HepG2 (cell line): ENCODE measurements at regions not wholly inside any gene's neighbourhood (a gene's known extent, or its start where the extent isn't known, plus 50 kb on each side); places are given as distances from the start of the nearest gene placed in this dataset.

ENCODE experiments used
- ATAC-seq: fragments of 200-7000 bp; cut with Tn5 transposase; 3 replicates; pipeline ENCODE4 v1.9.1; 2020; ENCODE audit warnings: mild to moderate bottlenecking, moderate library complexity
- BruUV-seq: library from RNA; stranded (reverse); fragments of 400-500 nt; replicated peaks from 2 replicates; lab custom pipeline; 2021; lab: Mats Ljungman, UMichigan
- CTCF ChIA-PET: fragments of 300-600 bp; formaldehyde crosslinking; extraction: SDS; loops from one replicate; lab custom pipeline; 2021; ENCODE audit warnings: low total read pairs, inconsistent platforms, low intra/inter-chr PET ratio; lab: Yijun Ruan, JAX
- POLR2A ChIA-PET: fragments of 350-600 bp; sonication (Branson Sonifier 250); formaldehyde crosslinking; loops from one replicate; lab custom pipeline; 2020; ENCODE audit warnings: antibody characterized with exemption, inconsistent platforms; lab: Yijun Ruan, JAX
- DNase-seq: peaks from one replicate; pipeline ENCODE4 v3.0.0-alpha.2; 2015; ENCODE audit warnings: low spot score
- FAIRE-seq: peaks from 3 replicates; lab custom pipeline; 2011; peaks lifted over from hg19 to GRCh38; lab: Jason Lieb, UNC
- H2AFZ ChIP-seq: one replicate; pipeline ENCODE4 v1.6.1; 2011; ENCODE audit warnings: low read length, inconsistent platforms
- H3K27ac ChIP-seq: fragments of 300-600 bp; 3 replicates; pipeline ENCODE4 v1.8.0; 2011; ENCODE audit warnings: mixed run types, mild to moderate bottlenecking, mixed read lengths, low read length, inconsistent platforms; ENCODE audit not compliant: insufficient read depth; ENCODE audit errors: extremely low read length
- H3K27me3 ChIP-seq, 2 experiments: fragments of 200-600 bp in 1 of 2; 2 replicates in 1 of 2; 3 replicates in 1 of 2; pipeline versions ENCODE4 v1.6.0 to v1.8.0; 2011; ENCODE audit warnings: low read length in 2 of 2, mild to moderate bottlenecking in 2 of 2, moderate library complexity in 2 of 2, inconsistent platforms in 1 of 2; ENCODE audit not compliant: insufficient read depth in 2 of 2, control insufficient read depth in 1 of 2
- H3K36me3 ChIP-seq, 2 experiments: fragments of 200-600 bp in 1 of 2; replicated peaks in 1 of 2; 2 replicates in 1 of 2; 3 replicates in 1 of 2; pipeline versions ENCODE4 v1.5.1 to v1.8.0; 2011; ENCODE audit warnings: low read length in 2 of 2, inconsistent platforms in 1 of 2; ENCODE audit not compliant: insufficient read depth in 2 of 2, control insufficient read depth in 1 of 2
- H3K4me1 ChIP-seq: 2 replicates; pipeline ENCODE4 v1.5.1; 2012; ENCODE audit warnings: low read length, inconsistent platforms; ENCODE audit not compliant: insufficient read depth
- H3K4me2 ChIP-seq: 2 replicates; pipeline ENCODE4 v1.6.0; 2011; ENCODE audit warnings: low read depth, low read length, inconsistent platforms
- H3K4me3 ChIP-seq, 3 experiments: fragments of 200-600 bp in 1 of 3; sonication (generic), shearing (Covaris generic) in 1 of 3; replicated peaks in 1 of 3; 2 replicates each; pipeline ENCODE4 v1.5.1; 2011 to 2016; ENCODE audit warnings: low read length in 3 of 3, inconsistent platforms in 2 of 3, low read depth in 2 of 3, mild to moderate bottlenecking in 2 of 3, control low read depth in 1 of 3, mixed read lengths in 1 of 3; ENCODE audit not compliant: insufficient read depth in 1 of 3
- H3K79me2 ChIP-seq: one replicate; pipeline ENCODE4 v1.6.1; 2011; ENCODE audit warnings: low read length, inconsistent platforms; ENCODE audit not compliant: insufficient read depth
- H3K9ac ChIP-seq: 2 replicates; pipeline ENCODE4 v1.6.0; 2011; ENCODE audit warnings: mild to moderate bottlenecking, low read depth, low read length, inconsistent platforms; ENCODE audit not compliant: insufficient read depth
- H3K9me3 ChIP-seq: 2 replicates; pipeline ENCODE4 v1.5.1; 2012; ENCODE audit warnings: mild to moderate bottlenecking, low read length
- H4K20me1 ChIP-seq: 2 replicates; pipeline ENCODE4 v1.6.0; 2011; ENCODE audit warnings: inconsistent platforms, mild to moderate bottlenecking, low read length, moderate library complexity; ENCODE audit not compliant: insufficient read depth
- CEBPB ChIP-seq: IDR thresholded peaks from 2 replicates; pipeline ENCODE4 v1.6.1; 2011; ENCODE audit warnings: low read depth, low read length, improper control_type of control experiment, borderline replicate concordance
- FOSL2 ChIP-seq: sonication (generic); formaldehyde crosslinking; IDR thresholded peaks from 2 replicates; pipeline ENCODE4 v1.4.0; 2020; ENCODE audit warnings: missing genetic modification reagents
- KLF11 ChIP-seq: IDR thresholded peaks from 2 replicates; pipeline ENCODE4 v1.6.1; 2016; ENCODE audit warnings: missing compliant biosample characterization
- MIER2 ChIP-seq: IDR thresholded peaks from 2 replicates; pipeline ENCODE4 v1.6.1; 2016; ENCODE audit warnings: missing biosample characterization, missing genetic modification reagents
- PHF20 ChIP-seq: sonication (generic); formaldehyde crosslinking; IDR thresholded peaks from 2 replicates; pipeline ENCODE4 v1.5.0; 2020; ENCODE audit warnings: mild to moderate bottlenecking, missing genetic modification reagents
- PITX1 ChIP-seq: sonication (generic); formaldehyde crosslinking; IDR thresholded peaks from 2 replicates; pipeline ENCODE4 v1.5.1; 2020; ENCODE audit warnings: mild to moderate bottlenecking, missing genetic modification reagents
- PLRG1 ChIP-seq: fragments of 450-650 bp; conservative IDR thresholded peaks from 2 replicates; pipeline ENCODE4 v1.6.1; 2016
- RBAK ChIP-seq: sonication (generic); formaldehyde crosslinking; IDR thresholded peaks from 2 replicates; pipeline ENCODE4 v1.5.1; 2020; ENCODE audit warnings: mild to moderate bottlenecking, missing genetic modification reagents
- RXRA ChIP-seq: sonication (generic); formaldehyde crosslinking; IDR thresholded peaks from 2 replicates; pipeline ENCODE4 v1.5.1; 2020; ENCODE audit warnings: missing genetic modification reagents
- SALL1 ChIP-seq: sonication (generic); formaldehyde crosslinking; IDR thresholded peaks from 2 replicates; pipeline ENCODE4 v1.8.0; 2022; ENCODE audit warnings: mild to moderate bottlenecking, missing genetic modification reagents
- TOPORS ChIP-seq: sonication (generic); formaldehyde crosslinking; IDR thresholded peaks from 2 replicates; pipeline ENCODE4 v1.8.0; 2023; ENCODE audit warnings: mild to moderate bottlenecking, missing genetic modification reagents
- U2AF1 ChIP-seq: fragments of 200-400 bp; formaldehyde crosslinking; optimal IDR thresholded peaks from 2 replicates; pipeline ENCODE3; 2017; ENCODE audit warnings: mild to moderate bottlenecking, low read depth, low read length
- ZFP36 ChIP-seq: fragments of 150-350 bp; IDR thresholded peaks from 2 replicates; pipeline ENCODE4 v1.6.1; 2018; ENCODE audit warnings: borderline replicate concordance, low read length, low read depth; ENCODE audit not compliant: partially characterized antibody
- ZMYM3 ChIP-seq: sonication (generic); formaldehyde crosslinking; IDR thresholded peaks from 2 replicates; pipeline ENCODE4 v1.5.1; 2020; ENCODE audit warnings: mild to moderate bottlenecking, missing genetic modification reagents
- ZNF530 ChIP-seq: sonication (generic); formaldehyde crosslinking; IDR thresholded peaks from 2 replicates; pipeline ENCODE4 v1.5.0; 2020; ENCODE audit warnings: low read depth, mild to moderate bottlenecking, missing genetic modification reagents
- ZNF563 ChIP-seq: sonication (generic); formaldehyde crosslinking; IDR thresholded peaks from 2 replicates; pipeline ENCODE4 v1.8.0; 2022; ENCODE audit warnings: mild to moderate bottlenecking, moderate library complexity, missing genetic modification reagents
- ZNF747 ChIP-seq: sonication (generic); formaldehyde crosslinking; IDR thresholded peaks from 2 replicates; pipeline ENCODE4 v1.8.1; 2023; ENCODE audit warnings: missing genetic modification reagents, mild to moderate bottlenecking, borderline replicate concordance
- WGBS: methylation state at CpG from one replicate; pipeline ENCODE4 v1.1.6; 2017; ENCODE audit warnings: low lambda C conversion rate; 5-methylcytosine and 5-hydroxymethylcytosine counted together
- in situ Hi-C: cut with HindIII; loops from 2 replicates; pipeline ENCODE4 v1.10.0; 2017; ENCODE audit warnings: low pct_unique_long_range_greater_than_20kb; ENCODE audit not compliant: extremely low pct_ligation_motif_present
- intact Hi-C: fragments of 100-400 bp; cut with micrococcal nuclease; formaldehyde crosslinking; loops from one replicate; pipeline ENCODE4 v1.10.0; 2022; ENCODE audit not compliant: unreplicated experiment
- TF ChIP-seq, protein P1 (sequence below), 2 experiments: IDR thresholded peaks; 2 replicates each; pipeline ENCODE4 v1.6.1; 2011 to 2012; ENCODE audit warnings: low read length in 2 of 2, borderline replicate concordance in 1 of 2, low read depth in 1 of 2, mild to moderate bottlenecking in 1 of 2, moderate library complexity in 1 of 2
- TF ChIP-seq, protein P2 (sequence below): sonication (generic); formaldehyde crosslinking; IDR thresholded peaks from 2 replicates; pipeline ENCODE4 v1.4.0; 2020; ENCODE audit warnings: missing genetic modification reagents, borderline replicate concordance
- TF ChIP-seq, protein P3 (sequence below): IDR thresholded peaks from 2 replicates; pipeline ENCODE4 v1.6.1; 2012; ENCODE audit warnings: inconsistent platforms
- TF ChIP-seq, protein P4 (sequence below): sonication (generic); formaldehyde crosslinking; IDR thresholded peaks from 2 replicates; pipeline ENCODE4 v1.4.0; 2020; ENCODE audit warnings: missing genetic modification reagents

DNA sequence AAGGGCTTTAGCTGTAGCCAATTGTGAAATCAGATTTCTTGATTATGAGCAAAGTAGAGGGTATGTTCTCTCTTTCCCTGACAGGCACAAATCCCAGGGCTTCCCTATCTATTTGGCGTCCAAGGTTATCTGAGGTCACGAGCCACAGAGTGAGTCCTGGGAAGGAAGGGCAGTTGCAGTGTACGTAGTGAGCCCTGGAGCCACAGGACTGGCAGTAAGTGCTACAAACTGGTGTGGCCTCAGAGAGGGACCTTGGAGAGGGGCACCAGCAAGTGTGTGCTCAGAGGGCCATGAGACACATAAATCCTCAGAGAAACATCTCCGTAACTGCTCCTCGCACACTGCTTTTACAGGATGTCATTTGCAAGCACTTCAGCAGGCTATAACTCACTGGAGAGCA is 115.5 kb upstream of the SH3BP4 start:
- peak; percentile 48 for FAIRE-seq
- POLR2A ChIA-PET = no interaction called here
- no TSS peak for BruUV-seq
- TF ChIP-seq, protein P1, sequence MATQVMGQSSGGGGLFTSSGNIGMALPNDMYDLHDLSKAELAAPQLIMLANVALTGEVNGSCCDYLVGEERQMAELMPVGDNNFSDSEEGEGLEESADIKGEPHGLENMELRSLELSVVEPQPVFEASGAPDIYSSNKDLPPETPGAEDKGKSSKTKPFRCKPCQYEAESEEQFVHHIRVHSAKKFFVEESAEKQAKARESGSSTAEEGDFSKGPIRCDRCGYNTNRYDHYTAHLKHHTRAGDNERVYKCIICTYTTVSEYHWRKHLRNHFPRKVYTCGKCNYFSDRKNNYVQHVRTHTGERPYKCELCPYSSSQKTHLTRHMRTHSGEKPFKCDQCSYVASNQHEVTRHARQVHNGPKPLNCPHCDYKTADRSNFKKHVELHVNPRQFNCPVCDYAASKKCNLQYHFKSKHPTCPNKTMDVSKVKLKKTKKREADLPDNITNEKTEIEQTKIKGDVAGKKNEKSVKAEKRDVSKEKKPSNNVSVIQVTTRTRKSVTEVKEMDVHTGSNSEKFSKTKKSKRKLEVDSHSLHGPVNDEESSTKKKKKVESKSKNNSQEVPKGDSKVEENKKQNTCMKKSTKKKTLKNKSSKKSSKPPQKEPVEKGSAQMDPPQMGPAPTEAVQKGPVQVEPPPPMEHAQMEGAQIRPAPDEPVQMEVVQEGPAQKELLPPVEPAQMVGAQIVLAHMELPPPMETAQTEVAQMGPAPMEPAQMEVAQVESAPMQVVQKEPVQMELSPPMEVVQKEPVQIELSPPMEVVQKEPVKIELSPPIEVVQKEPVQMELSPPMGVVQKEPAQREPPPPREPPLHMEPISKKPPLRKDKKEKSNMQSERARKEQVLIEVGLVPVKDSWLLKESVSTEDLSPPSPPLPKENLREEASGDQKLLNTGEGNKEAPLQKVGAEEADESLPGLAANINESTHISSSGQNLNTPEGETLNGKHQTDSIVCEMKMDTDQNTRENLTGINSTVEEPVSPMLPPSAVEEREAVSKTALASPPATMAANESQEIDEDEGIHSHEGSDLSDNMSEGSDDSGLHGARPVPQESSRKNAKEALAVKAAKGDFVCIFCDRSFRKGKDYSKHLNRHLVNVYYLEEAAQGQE (IDR thresholded peaks at IDR 0.05; ENCODE audit: borderline replicate concordance in 1 of 2, low read depth in 1 of 2, low read length in 2 of 2) = peak in 1 of 2 experiments; percentile 81; a peak in 3 of 4 replicates
- TF ChIP-seq ZNF530 (CRISPR knock-in tag) (no peak), ZMYM3 (0 out of 2 replicates have a peak, but pooled peaks have one; percentile 28), PHF20 (no peak), MIER2 (CRISPR knock-in tag) (0 out of 2 replicates have a peak, but pooled peaks have one; percentile 23), KLF11 (no peak), U2AF1 (no peak), SALL1 (CRISPR knock-in tag) (0 out of 2 replicates have a peak, but pooled peaks have one; percentile 33), ZFP36 (no peak), PLRG1 (no peak), ZNF563 (CRISPR knock-in tag) (peak; percentile 92), TOPORS (no peak), RXRA (CRISPR knock-in tag) (peak; percentile 66; the same call in 1 of the 2 replicates), PITX1 (CRISPR knock-in tag) (0 out of 2 replicates have a peak, but pooled peaks have one; percentile 15), FOSL2 (CRISPR knock-in tag) (0 out of 2 replicates have a peak, but pooled peaks have one; percentile 12), CEBPB (0 out of 2 replicates have a peak, but pooled peaks have one; percentile 22), RBAK (CRISPR knock-in tag) (0 out of 2 replicates have a peak, but pooled peaks have one; percentile 31), ZNF747 (CRISPR knock-in tag) (no peak)
- TF ChIP-seq, protein P2, sequence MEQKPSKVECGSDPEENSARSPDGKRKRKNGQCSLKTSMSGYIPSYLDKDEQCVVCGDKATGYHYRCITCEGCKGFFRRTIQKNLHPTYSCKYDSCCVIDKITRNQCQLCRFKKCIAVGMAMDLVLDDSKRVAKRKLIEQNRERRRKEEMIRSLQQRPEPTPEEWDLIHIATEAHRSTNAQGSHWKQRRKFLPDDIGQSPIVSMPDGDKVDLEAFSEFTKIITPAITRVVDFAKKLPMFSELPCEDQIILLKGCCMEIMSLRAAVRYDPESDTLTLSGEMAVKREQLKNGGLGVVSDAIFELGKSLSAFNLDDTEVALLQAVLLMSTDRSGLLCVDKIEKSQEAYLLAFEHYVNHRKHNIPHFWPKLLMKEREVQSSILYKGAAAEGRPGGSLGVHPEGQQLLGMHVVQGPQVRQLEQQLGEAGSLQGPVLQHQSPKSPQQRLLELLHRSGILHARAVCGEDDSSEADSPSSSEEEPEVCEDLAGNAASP (CRISPR knock-in tag) = peak; percentile 98
- TF ChIP-seq, protein P3, sequence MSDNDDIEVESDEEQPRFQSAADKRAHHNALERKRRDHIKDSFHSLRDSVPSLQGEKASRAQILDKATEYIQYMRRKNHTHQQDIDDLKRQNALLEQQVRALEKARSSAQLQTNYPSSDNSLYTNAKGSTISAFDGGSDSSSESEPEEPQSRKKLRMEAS = no peak
- TF ChIP-seq, protein P4, sequence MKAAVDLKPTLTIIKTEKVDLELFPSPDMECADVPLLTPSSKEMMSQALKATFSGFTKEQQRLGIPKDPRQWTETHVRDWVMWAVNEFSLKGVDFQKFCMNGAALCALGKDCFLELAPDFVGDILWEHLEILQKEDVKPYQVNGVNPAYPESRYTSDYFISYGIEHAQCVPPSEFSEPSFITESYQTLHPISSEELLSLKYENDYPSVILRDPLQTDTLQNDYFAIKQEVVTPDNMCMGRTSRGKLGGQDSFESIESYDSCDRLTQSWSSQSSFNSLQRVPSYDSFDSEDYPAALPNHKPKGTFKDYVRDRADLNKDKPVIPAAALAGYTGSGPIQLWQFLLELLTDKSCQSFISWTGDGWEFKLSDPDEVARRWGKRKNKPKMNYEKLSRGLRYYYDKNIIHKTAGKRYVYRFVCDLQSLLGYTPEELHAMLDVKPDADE (CRISPR knock-in tag) = no peak

More for the DNA sequence above, 115.5 kb upstream of the SH3BP4 start:
- no peaks in the 10 kb centered on the region for H3K9me3 ChIP-seq
- no peaks in the 10 kb centered on the region for H4K20me1 ChIP-seq
- H3K79me2 ChIP-seq = no peaks in the 10 kb centered on the region
- in situ Hi-C loops (no loop called here), intact Hi-C loops (no loop called here)
- H3K4me2 ChIP-seq = no peak overlapping the region
- ATAC-seq (peak; percentile 75), DNase-seq (peak; percentile 66)
- H3K4me3 ChIP-seq = no peak overlapping the region
- no peak overlapping the region for H2AFZ ChIP-seq
- 50% methylated on average over 5 of the region's 5 CpGs for WGBS
- H3K27me3 ChIP-seq = no peaks in the 10 kb centered on the region
- no peaks in the 10 kb centered on the region for H3K36me3 ChIP-seq
- no peak overlapping the region for H3K27ac ChIP-seq
- H3K9ac ChIP-seq = no peak overlapping the region
- peaks cover 58% of the 10 kb centered on the region for H3K4me1 ChIP-seq
- CTCF ChIA-PET = no interaction called here
